ENCODE measurements at regions not wholly inside any gene's neighbourhood (a gene's known extent, or its start where the extent isn't known, plus 50 kb on each side); places are given as distances from the start of the nearest gene placed in this dataset.

GRCh38 chr6:25070547-25071366 is 135.0 kb upstream of the RIPOR2 start:
- peak; percentile 62 for DNase-seq

DNA sequence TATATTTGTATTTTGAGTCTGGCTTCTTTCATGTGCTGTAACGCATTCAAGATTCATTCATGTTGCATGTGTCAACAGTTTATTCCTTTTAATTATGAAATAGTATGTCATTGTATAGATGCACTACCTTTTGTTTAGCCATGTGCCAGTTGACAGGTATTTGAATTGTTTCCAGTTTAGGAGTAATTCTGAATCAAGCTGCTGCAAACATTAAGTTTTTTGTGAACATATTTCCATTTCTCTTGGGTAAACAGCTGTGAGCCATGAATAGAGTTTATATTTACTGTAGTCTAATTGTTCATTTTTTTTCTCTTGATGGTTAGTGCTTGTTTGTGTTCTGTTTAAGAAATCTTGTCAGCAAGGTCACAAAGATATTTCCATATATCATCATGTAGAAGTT is 142.4 kb upstream of the RIPOR2 start:
- no peak for DNase-seq

GRCh38 chr6:25083784-25084507 is 148.2 kb upstream of the RIPOR2 start:
- no peak for DNase-seq

- DNase-seq = no peak
Measured at GRCh38 chr6:25084508-25084833, 148.7 kb upstream of the RIPOR2 start.

DNA sequence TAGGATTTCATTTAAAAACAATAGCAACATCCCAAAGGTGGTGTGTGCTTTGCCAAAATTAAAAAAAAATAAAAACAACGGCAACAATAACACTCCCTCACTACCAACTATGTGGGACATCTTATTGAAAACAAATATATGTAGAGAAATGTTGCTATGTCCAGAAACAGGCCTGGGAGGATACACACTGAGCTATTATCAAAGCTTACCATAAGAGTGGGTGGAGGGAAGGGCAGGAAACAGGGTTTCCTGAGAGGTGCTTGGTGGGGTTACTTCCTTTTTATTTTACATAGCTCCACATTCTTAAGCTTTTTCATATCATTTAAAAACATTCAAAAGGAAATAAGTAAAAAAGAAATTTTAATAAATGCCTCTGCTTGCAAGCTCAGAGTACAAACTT is 150.0 kb upstream of the RIPOR2 start:
- no peak for DNase-seq

DNA sequence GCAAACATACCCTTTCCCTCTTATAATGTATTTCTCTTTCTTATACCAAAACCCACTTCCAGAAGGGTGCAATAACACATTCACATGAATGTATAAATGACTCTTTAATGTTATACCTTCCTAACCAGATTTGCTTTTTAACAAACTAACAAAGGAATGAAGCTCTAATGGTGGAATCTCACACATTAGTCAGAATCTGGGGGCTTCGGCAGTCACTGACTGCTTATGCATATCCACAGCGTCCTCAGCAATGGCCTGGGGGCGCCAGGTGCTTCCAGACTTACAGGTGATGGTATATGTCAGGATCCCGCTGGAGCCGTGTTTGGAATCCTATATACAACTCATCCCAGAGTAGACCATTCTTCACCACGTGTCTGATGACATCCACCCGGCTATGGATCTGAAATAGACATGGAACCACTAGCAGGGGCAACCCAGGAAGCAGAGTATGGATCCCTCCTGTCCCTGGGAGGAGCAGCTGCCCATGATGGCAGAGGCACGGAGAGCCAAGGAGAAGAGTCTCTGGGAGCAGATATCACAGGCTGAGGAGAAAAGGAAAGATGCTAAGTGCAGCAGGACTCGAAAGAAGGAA is 150.8 kb upstream of the RIPOR2 start:
- no peak for DNase-seq

DNA sequence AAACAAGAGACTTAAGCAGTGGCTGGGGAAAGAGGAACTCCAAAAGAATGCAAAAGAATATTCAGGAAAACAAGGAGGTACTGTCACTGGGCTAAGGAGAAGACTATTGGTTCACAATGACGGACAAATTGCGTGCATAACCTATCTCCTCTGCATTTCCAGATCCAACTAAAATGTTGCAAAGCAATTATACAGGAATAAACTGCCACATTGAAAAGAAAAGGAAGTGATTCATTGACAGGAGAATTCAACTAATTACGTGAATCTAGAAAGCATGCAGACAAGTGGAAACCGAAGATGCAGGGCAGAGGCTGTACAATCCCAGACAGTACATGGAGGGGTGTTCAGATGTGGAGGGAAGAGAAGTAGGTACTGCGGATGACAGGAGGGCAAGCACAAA is 152.8 kb upstream of the RIPOR2 start:
- no peak for DNase-seq

DNA sequence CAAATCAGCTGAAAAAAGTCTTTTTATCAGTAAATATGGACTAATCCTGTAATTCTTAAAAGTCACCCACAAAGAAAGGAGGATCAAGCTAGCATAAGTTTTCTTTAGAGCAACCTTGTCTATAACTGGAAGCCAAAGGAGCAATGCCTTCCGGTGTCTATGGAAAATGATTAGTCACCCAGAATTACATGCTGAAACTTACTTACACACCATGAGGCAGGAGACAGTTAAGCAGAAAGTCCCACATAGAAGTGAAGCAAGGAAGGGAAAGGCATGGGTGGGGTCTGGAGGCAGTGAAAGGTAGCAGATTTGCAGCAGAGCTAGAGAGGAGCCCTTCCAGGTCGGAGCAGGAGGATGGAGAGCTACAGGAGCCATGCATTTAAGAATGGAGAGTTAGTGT is 153.7 kb upstream of the RIPOR2 start:
- DNase-seq = no peak

DNA sequence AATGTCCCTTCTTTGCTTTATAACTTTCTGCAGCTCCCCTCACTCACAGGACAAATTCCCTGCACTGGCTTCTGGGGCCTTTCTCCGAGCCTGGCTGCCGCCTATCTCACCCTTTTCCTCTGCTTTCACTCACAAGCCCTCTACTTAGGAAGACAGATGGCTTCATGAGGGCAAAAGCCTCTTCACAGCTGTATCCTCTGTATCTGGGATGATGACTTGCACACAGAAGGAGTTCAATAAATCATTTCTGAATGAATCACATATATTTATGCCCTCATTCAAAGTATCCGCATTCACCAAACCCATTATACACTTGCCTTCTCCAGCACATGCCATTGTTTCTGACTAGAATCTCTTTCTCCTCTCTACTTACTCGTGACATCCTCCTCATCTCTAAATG is 159.0 kb upstream of the RIPOR2 start:
- no peak for DNase-seq

DNA sequence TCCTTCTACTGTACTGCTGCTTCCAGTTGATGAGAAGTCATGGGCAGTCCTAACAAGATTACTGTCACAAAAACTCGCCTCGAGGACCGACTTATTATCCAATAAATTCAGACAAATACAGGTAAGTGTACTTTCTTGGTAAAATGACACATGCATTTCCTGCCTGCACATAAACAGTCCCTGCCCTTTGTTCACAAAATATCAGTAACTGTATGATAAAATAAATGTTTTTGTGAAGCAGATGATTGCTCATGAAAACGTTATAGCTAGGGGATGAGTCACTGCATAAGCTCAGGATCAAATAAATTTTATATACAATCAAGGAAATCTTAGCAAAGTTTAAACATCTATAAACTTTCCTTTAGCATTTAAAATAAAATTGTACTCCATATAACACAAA is 164.5 kb upstream of the RIPOR2 start:
- DNase-seq = no peak

DNA sequence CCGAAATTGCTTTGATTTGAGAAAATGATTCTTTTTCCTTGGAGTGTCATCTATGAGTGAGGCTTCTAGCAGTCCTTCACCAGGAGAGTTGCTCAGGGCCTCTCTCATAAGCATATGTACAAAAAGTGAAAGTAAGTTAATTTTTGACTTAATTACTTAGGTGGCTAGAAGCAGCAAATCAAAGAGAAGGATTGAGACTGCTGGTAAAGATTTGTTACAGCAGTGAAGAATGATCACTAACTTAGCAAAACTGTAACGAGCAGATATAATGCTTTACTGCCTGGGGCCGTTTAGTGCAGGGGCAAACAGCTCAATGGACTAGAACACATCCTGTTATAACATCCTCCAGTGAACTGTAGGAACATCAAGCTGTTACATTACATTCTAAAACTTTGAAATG is 167.8 kb upstream of the RIPOR2 start:
- no peak for DNase-seq

GRCh38 chr6:25105070-25105925 is 169.5 kb upstream of the RIPOR2 start:
- DNase-seq = no peak

DNA sequence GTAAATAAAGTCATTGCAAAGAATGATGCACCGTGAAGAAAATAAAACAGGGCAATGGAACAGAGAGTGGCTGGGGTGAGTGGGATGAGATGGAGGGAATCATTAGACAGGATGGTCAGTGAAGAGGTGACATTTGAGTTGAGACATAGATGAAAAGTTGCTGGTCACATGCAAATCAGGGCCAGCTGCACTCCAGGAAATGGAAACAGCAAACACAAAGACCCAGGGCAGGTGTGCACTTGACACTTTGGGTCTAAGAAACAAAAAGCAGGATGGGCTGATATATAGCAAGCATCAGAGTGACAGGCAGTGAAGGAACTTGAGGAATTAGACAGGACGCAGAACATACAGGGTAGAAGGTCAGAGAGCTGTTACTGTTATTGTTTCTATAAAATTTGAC is 171.5 kb upstream of the RIPOR2 start:
- no peak for DNase-seq

DNA sequence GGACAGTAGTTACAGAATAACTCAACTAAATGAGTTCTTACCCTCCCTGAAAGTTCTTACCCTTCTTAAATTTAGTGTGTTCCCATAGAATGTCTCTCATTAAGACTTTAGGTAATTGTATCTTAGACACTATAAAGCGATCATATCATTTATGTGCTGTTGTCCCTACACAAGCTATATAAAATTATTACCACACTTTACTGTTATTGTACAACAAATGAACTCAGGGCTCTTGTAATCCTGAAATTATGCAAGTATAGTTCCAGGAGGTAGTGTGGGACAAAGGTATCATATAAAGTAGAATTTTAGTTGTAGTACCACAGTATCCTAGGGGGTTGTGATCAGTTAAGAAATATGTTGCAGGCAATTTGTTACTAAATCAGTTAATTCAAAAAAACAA is 167.4 kb upstream of the CARMIL1 start:
- DNase-seq = no peak

DNA sequence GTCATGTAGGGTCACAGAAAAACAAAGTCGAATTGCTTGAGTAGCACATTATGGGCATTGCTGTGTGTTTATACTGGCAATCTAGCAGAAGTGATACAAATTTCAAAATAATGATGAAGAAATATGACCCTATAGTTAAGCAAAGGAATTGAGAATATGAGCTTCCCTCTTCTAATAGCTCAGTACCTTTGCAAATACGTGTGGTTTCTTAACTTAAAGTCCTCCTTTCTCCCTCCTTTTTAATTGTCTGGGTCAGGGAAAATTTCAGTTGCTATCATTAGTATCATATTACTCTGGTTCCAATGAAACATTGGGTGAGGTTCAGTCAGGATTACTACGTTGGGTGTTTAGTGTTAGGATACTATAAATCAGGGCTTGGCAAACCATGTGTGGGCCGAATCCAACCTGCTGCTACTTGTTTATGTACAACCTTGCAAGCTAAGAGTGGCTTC is 166.8 kb upstream of the CARMIL1 start:
- no peak for DNase-seq

- no peak for DNase-seq
Measured at GRCh38 chr6:25113436-25113835, 165.7 kb upstream of the CARMIL1 start.

GRCh38 chr6:25118038-25118437 is 161.1 kb upstream of the CARMIL1 start:
- DNase-seq = no peak

GRCh38 chr6:25121186-25121585 is 158.0 kb upstream of the CARMIL1 start:
- DNase-seq = no peak

- DNase-seq = no peak
Measured at GRCh38 chr6:25122001-25122400, 157.2 kb upstream of the CARMIL1 start.

GRCh38 chr6:25122622-25123237 is 156.4 kb upstream of the CARMIL1 start:
- DNase-seq = peak; percentile 3

DNA sequence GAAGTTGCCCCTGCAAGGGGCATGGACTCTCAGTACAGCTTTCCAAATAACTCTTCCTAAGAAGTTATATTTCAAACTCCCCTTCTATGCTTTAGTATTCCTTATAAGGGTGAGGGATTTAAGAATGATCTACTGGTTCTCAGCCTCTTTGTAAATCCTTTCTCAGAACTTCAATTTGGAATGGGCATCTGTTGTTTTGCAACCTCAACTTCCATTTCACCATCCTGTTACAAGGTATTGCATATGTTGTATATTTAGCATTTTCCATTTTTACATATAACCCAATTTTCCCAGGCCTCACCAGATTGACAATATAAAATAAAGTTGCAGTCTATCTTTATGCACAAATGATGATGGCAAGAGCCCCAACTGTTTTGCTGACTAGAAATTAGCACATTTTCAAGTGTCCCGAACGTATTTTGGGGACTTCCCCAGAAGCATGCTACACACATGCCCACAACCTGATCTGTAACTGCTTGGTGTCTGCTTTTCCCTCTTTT is 154.9 kb upstream of the CARMIL1 start:
- DNase-seq = no peak

GRCh38 chr6:25125736-25126135 is 153.4 kb upstream of the CARMIL1 start:
- no peak for DNase-seq
